ENCODE measurements at regions not wholly inside any gene's neighbourhood (a gene's known extent, or its start where the extent isn't known, plus 50 kb on each side); places are given as distances from the start of the nearest gene placed in this dataset.

DNA sequence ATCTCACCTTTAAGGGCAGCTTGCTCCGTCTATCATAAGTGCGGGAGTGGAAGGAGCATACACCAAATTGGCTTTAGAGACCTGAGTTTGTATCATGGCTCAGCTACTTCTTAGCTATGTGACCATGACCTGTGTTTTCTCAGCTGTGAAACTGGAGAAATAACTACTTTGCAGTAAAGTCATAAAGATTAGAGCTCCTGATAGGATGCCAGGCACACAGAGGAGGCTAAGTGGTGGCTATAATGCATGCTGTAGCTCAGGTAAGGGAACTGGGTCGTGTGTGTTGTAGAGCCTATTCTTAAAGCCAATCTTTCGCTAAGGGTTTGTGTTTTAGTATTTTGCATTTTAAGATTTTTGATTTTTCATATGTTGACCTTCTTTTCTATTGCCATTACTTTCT is 451.5 kb upstream of the MAN1A1 start:
- TF ChIP-seq, protein P1, sequence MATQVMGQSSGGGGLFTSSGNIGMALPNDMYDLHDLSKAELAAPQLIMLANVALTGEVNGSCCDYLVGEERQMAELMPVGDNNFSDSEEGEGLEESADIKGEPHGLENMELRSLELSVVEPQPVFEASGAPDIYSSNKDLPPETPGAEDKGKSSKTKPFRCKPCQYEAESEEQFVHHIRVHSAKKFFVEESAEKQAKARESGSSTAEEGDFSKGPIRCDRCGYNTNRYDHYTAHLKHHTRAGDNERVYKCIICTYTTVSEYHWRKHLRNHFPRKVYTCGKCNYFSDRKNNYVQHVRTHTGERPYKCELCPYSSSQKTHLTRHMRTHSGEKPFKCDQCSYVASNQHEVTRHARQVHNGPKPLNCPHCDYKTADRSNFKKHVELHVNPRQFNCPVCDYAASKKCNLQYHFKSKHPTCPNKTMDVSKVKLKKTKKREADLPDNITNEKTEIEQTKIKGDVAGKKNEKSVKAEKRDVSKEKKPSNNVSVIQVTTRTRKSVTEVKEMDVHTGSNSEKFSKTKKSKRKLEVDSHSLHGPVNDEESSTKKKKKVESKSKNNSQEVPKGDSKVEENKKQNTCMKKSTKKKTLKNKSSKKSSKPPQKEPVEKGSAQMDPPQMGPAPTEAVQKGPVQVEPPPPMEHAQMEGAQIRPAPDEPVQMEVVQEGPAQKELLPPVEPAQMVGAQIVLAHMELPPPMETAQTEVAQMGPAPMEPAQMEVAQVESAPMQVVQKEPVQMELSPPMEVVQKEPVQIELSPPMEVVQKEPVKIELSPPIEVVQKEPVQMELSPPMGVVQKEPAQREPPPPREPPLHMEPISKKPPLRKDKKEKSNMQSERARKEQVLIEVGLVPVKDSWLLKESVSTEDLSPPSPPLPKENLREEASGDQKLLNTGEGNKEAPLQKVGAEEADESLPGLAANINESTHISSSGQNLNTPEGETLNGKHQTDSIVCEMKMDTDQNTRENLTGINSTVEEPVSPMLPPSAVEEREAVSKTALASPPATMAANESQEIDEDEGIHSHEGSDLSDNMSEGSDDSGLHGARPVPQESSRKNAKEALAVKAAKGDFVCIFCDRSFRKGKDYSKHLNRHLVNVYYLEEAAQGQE (IDR thresholded peaks at IDR 0.05; ENCODE audit: insufficient read depth in 1 of 2, low read depth in 2 of 2, low read length in 1 of 2) = no peak
- no peak for TF ChIP-seq POLR2AphosphoS5 (IDR thresholded peaks at IDR 0.05; ENCODE audit: low read depth, low read length)
- TF ChIP-seq, protein P2, sequence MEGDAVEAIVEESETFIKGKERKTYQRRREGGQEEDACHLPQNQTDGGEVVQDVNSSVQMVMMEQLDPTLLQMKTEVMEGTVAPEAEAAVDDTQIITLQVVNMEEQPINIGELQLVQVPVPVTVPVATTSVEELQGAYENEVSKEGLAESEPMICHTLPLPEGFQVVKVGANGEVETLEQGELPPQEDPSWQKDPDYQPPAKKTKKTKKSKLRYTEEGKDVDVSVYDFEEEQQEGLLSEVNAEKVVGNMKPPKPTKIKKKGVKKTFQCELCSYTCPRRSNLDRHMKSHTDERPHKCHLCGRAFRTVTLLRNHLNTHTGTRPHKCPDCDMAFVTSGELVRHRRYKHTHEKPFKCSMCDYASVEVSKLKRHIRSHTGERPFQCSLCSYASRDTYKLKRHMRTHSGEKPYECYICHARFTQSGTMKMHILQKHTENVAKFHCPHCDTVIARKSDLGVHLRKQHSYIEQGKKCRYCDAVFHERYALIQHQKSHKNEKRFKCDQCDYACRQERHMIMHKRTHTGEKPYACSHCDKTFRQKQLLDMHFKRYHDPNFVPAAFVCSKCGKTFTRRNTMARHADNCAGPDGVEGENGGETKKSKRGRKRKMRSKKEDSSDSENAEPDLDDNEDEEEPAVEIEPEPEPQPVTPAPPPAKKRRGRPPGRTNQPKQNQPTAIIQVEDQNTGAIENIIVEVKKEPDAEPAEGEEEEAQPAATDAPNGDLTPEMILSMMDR (IDR thresholded peaks at IDR 0.05) = no peak
- TF ChIP-seq TCF7L2 (IDR thresholded peaks at IDR 0.05; ENCODE audit: low read depth, low read length) = no peak
